Stomach (tissue), 8 donors: ENCODE measurements at regions not wholly inside any gene's neighbourhood (a gene's known extent, or its start where the extent isn't known, plus 50 kb on each side); places are given as distances from the start of the nearest gene placed in this dataset.

Experiments
- DNase-seq, 2 donors: peaks; one replicate each; pipeline versions ENCODE4 v3.0.0 to v3.0.0-alpha.2; 2013 to 2019
- H3K27ac ChIP-seq, 5 donors: fragments of 200-600 bp in 4 of 5; sonication (generic) in 4 of 5; one replicate each; pipeline ENCODE4 v1.5.1; 2013 to 2019; ENCODE audit warnings: mild to moderate bottlenecking in 1 of 5, moderate library complexity in 1 of 5
- H3K27me3 ChIP-seq, 3 donors: fragments of 200-600 bp; sonication (generic); one replicate each; pipeline ENCODE4 v1.5.1; 2017 to 2019; ENCODE audit warnings: mixed run types in 1 of 3
- H3K36me3 ChIP-seq, 4 donors: fragments of 200-600 bp; sonication (generic); 1 replicate in 3 of 4; 2 replicates in 1 of 4; pipeline ENCODE4 v1.5.1; 2016 to 2019
- H3K4me1 ChIP-seq, 4 donors: fragments of 200-600 bp; sonication (generic); one replicate each; pipeline ENCODE4 v1.5.1; 2016 to 2019
- H3K4me3 ChIP-seq, 4 donors: fragments of 200-600 bp; sonication (generic) in 3 of 4; one replicate each; pipeline ENCODE4 v1.5.1; 2016 to 2019; ENCODE audit warnings: mild to moderate bottlenecking in 1 of 4
- H3K9me3 ChIP-seq, 4 donors: fragments of 200-600 bp; sonication (generic); one replicate each; pipeline ENCODE4 v1.5.1; 2016 to 2019
- CTCF ChIP-seq, 7 experiments: fragments of 450-650 bp in 4 of 7; fragments of 200-600 bp in 3 of 7; sonication (generic) in 3 of 7; IDR thresholded peaks; one replicate each; pipeline ENCODE4 v1.5.1; 2016 to 2019; ENCODE audit warnings: antibody characterized with exemption in 7 of 7, control low read depth in 2 of 7, mild to moderate bottlenecking in 1 of 7
- EP300 ChIP-seq: sonication (generic); formaldehyde crosslinking; IDR thresholded peaks from one replicate; pipeline ENCODE4 v1.6.1; 2017; ENCODE audit warnings: antibody characterized with exemption
- POLR2A ChIP-seq, 4 donors: fragments of 450-650 bp; IDR thresholded peaks; one replicate each; pipeline ENCODE4 v1.6.1; 2016; ENCODE audit warnings: antibody characterized with exemption in 4 of 4, control low read depth in 2 of 4, mild to moderate bottlenecking in 1 of 4, moderate library complexity in 1 of 4
- POLR2AphosphoS5 ChIP-seq, 3 donors: sonication (generic); formaldehyde crosslinking; IDR thresholded peaks; one replicate each; pipeline ENCODE4 v1.6.1; 2016; ENCODE audit warnings: antibody characterized with exemption in 3 of 3
- WGBS, 5 donors: extraction: QIAGEN DNeasy Blood & Tissue Kit in 3 of 5; methylation state at CpG; one replicate each; pipeline versions ENCODE4 v1.1.5 to v1.1.7; 2013 to 2018; 5-methylcytosine and 5-hydroxymethylcytosine counted together
- intact Hi-C: fragments of 100-400 bp; cut with DNase I; formaldehyde crosslinking; loops from one replicate; pipeline ENCODE4 v1.15.1; 2023; ENCODE audit warnings: low total_unique reads
- donor health status: healthy with polysubstance abuse.
- donor health status: Bipolar disorder and iron deficiency.
- donor health status: healthy.

DNA sequence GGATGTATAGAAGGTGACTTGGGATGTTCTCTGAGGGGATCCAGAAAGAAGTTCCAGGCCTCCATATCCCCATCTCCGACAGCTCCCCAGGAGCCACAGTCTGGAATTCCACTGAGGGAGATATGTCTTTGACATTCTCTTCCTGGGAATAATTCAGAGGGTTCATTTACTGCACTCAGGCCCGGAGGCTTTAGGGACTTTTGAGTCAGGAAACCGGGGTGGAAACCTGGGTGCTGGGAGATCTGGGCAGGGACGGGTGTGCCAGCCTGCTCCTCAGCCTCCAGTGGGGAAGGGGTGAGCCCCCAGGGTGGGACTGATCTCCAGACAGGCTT, 147.7 kb downstream of the SMAD6 start:
- Histone ChIP-seq H3K4me1 (peaks cover 13 to 39% (median 19%) of the 10 kb centered on the region in 4 donors), H3K36me3 (no peaks in the 10 kb centered on the region), H3K27ac (peak overlapping the region in 4 of 5 donors; percentile 5 to 72 (median 56)), H3K4me3 (no peak overlapping the region), H3K27me3 (no peaks in the 10 kb centered on the region), H3K9me3 (no peaks in the 10 kb centered on the region)
- no peak for TF ChIP-seq EP300
- TF ChIP-seq POLR2AphosphoS5 (IDR thresholded peaks at IDR 0.05) = no peak
- TF ChIP-seq CTCF (IDR thresholded peaks at IDR 0.05) = no peak
- no peak for TF ChIP-seq POLR2A (IDR thresholded peaks at IDR 0.05)
- WGBS, 5 donors = 55 to 76% (median 65%) methylated on average over 4 of the region's 4 CpGs
- intact Hi-C loops = loop anchor here (5.0 kb wide), 2 partner anchors 152 to 247 kb away; no protein-coding TSS in a partner anchor
- no peak for DNase-seq

DNA sequence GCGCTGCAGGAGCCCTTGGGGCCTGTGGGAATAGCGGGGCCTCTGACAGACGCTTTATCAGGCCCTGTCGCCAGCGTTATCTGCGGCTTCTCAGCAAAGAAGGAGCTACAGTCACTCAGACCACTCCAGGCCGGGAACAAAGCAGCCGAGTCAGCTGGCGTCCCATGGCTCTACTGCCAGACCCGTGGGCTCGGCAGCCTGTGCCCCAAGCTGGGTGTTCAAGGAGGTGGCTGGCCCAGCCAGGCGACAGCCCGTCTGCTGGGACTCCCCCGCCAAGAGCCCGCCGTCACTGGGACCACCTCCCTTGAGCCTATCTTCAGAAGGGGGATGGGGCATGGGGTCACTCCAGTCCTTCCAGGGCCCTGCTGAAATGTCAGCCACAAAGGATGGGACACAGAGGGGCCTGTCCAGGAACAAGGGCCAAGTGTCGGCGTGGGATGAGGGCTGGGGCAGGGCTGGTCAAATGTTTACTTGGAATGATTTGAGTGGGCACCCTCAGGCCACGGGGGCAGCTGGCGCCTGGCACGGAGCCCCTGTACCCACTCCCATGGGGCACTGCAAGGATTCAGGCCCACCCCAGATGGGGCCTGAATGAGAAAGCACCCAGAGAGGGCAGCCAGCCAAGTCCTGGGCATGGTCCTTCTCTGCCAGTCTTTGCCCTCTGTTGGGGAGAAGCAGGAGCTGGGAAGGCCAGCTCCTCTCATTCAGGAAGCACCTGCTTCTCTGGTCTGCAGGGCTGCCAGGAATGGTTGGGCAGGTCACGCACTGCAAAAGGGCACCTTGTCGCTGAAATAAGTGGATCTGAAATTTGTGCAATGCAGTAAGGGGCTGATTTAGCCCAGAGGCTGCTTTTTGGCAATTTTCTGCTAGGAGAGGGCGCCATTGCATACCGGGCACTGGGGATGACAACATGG, 148.3 kb downstream of the SMAD6 start:
- WGBS, 5 donors = 52 to 70% (median 62%) methylated on average over 14 to 25 of the region's 25 CpGs
- Histone ChIP-seq H3K27me3 (no peaks in the 10 kb centered on the region), H3K4me1 (peaks cover 13 to 39% (median 19%) of the 10 kb centered on the region in 4 donors), H3K9me3 (no peaks in the 10 kb centered on the region), H3K4me3 (no peak overlapping the region), H3K36me3 (no peaks in the 10 kb centered on the region), H3K27ac (peak overlapping the region; percentile 9 to 72 (median 42))
- TF ChIP-seq EP300 (no peak), POLR2A (IDR thresholded peaks at IDR 0.05) (no peak), POLR2AphosphoS5 (IDR thresholded peaks at IDR 0.05) (no peak), CTCF (IDR thresholded peaks at IDR 0.05) (no peak)
- intact Hi-C loops = loop anchor here (5.0 kb wide), 2 partner anchors 153 to 248 kb away; no protein-coding TSS in a partner anchor
- DNase-seq = peak; percentile 40 to 82

DNA sequence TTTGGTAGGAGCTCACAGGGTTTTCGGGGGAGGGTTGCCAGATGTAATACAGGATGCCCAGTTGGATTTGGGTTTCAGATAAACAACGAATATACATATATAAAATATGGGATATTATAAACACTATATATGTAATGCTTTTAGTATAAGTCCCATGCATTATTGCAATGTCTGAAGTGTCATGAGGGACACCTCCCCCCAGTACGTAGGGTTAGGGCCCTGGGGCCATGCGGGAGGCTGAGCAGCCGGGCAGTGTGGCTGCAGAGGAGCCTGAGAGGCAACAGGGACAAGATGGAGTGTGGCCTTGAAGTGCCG, 148.9 kb downstream of the SMAD6 start:
- Histone ChIP-seq H3K27me3 (no peaks in the 10 kb centered on the region), H3K27ac (peak overlapping the region in 4 of 5 donors; percentile 15 to 72 (median 40)), H3K4me1 (peaks cover 13 to 39% (median 19%) of the 10 kb centered on the region in 4 donors), H3K36me3 (no peaks in the 10 kb centered on the region), H3K9me3 (no peaks in the 10 kb centered on the region), H3K4me3 (no peak overlapping the region)
- WGBS, 5 donors = 15 to 22% (median 20%) methylated on average over 5 to 6 of the region's 6 CpGs
- no peak for DNase-seq
- intact Hi-C loops = loop anchor here (5.0 kb wide), 2 partner anchors 154 to 249 kb away; no protein-coding TSS in a partner anchor
- no peak for TF ChIP-seq POLR2A (IDR thresholded peaks at IDR 0.05)
- no peak for TF ChIP-seq CTCF (IDR thresholded peaks at IDR 0.05)
- TF ChIP-seq EP300 = no peak
- TF ChIP-seq POLR2AphosphoS5 (IDR thresholded peaks at IDR 0.05) = no peak

- Histone ChIP-seq H3K9me3 (no peaks in the 10 kb centered on the region), H3K4me1 (peaks cover 13 to 39% (median 19%) of the 10 kb centered on the region in 4 donors), H3K4me3 (no peak overlapping the region), H3K27ac (peak overlapping the region in 4 of 5 donors; percentile 21 to 72 (median 41)), H3K36me3 (no peaks in the 10 kb centered on the region), H3K27me3 (no peaks in the 10 kb centered on the region)
- intact Hi-C loops = loop anchor here (5.0 kb wide), 2 partner anchors 154 to 249 kb away; no protein-coding TSS in a partner anchor
- 18 to 32% (median 19%) methylated on average over 15 to 26 of the region's 26 CpGs for WGBS, 5 donors
- peak in 5 of 7 experiments; percentile 94 to 98 (median 97) for TF ChIP-seq CTCF (IDR thresholded peaks at IDR 0.05)
- peak in 2 of 3 donors; percentile 35 to 68 for TF ChIP-seq POLR2AphosphoS5 (IDR thresholded peaks at IDR 0.05)
- no peak for TF ChIP-seq EP300
- peak; percentile 89 to 96 for DNase-seq
Measured at GRCh38 chr15:66851311-66852063, 149.5 kb downstream of the SMAD6 start.
